GM18507 (cell line): ENCODE measurements at regions not wholly inside any gene's neighbourhood (a gene's known extent, or its start where the extent isn't known, plus 50 kb on each side); places are given as distances from the start of the nearest gene placed in this dataset.
"Not testable (repeated sequence)": the region's sequence is repeated elsewhere in the genome, so short reads cannot be mapped to it uniquely, and the experiment has no call there.

ENCODE experiments used
- DNase-seq: peaks from one replicate; pipeline ENCODE4 v3.0.0; 2011; ENCODE audit warnings: low read depth; ENCODE audit not compliant: insufficient read length; ENCODE audit errors: extremely low spot score
- FAIRE-seq: peaks from 2 replicates; lab custom pipeline; 2011; peaks lifted over from hg19 to GRCh38; lab: Jason Lieb, UNC

DNA sequence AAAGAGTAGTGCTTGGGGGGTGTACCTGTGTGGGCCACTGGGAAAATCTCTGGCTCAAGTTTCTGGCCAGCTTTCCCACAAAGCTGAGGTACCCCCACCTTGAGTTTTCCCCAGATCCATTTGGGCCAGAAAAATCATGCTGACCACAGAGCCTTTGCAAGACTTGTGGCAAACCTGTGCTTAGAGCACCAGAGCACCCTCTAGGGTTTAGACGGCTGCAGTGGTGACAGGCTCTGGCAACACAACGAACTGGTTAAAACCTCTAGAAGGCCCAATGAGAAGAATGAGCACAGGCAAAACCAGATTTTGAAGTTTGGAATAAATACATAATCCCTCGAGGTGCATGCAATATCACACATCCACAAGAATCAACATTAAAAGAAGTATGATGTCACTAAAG is 290.7 kb upstream of the FOLH1 start:
- no peak for DNase-seq
- FAIRE-seq, result no peak

DNA sequence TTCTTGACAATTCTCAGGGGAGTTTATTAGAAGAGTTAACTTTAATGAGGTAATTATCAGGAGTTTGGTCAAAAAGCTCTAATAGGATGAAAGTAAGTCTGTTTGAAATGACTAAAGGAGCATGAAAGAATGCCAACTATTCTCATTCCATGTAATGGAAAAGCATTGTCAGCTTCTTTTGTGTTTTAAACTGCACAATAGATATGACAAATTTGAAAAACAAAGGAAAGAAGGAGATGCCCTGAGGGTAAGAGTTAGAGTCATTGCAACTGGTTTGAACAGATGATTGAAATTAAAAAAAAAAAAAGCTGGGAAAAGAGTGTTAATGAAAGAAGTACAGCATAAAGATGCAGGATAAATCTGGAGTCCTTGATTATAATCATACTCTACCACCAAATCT is 296.8 kb upstream of the FOLH1 start:
- no peak for FAIRE-seq
- DNase-seq, result no peak

DNA sequence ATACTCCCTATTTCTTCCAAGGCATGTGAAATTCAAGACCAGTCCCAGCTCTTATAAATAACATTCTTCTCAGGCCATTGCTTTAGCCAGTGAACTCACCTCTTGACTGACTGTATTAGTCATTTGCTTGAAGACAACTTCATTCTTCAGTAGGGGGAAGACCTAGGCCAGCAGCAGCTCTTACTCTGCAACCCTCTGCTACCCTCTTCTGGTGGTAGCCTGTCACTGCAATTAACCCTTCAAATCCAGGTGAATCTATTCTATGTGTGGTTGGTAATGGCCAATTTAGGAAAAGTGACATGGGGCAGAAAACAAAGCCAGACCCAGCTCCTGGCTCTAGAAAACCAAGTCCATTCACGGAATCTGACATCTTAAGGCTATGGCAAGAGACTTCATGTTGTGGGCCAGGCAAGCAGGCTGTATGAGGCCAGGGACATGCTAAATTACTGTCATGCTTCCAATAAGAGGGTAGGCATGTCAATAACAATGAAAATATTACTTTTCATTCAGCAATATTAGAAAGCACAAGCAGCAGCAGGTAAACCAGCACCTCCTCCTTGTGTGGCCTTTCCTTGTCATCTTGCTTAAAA is 317.9 kb upstream of the FOLH1 start:
- FAIRE-seq, result peak; percentile 91
- DNase-seq, result not testable (repeated sequence)

DNA sequence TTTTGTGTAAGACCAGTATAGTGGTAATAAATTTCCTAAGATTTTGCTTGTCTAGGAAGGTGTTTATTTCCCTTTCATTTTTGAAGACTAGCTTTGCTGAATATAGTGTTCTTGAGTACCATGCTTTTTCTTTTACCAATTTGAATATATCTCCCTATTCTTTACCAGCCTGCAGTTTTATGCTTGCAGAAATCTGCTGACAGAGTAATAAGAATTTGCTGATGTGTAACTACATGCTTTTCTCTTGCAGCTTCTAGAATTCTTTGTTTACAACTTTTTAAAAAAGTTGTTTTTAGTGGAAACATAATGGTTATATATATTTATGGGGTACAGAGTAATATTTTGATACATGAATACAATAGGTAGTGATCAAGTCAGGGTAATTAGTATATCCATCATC is 324.8 kb upstream of the FOLH1 start:
- DNase-seq (no peak), FAIRE-seq (no peak)

DNA sequence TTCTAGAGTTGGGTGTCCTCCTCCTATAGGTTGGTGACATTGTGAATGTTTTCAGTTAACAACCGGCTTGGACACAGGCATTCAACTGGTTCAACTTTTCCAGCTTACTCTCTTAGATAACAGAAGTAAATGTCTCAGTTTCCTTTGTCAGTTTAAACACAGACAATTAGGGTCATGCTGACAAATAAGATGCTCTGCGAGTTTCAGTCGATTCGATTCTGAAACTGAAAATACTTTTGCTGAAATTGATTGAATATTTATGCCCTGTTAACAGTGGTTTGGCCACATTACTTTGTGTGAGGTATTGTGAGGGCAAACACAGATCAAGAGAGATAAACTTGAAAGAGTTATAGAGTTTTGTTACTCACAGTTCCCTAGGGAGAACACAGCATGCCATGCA is 330.5 kb upstream of the FOLH1 start:
- DNase-seq, FAIRE-seq: not testable (repeated sequence)

DNA sequence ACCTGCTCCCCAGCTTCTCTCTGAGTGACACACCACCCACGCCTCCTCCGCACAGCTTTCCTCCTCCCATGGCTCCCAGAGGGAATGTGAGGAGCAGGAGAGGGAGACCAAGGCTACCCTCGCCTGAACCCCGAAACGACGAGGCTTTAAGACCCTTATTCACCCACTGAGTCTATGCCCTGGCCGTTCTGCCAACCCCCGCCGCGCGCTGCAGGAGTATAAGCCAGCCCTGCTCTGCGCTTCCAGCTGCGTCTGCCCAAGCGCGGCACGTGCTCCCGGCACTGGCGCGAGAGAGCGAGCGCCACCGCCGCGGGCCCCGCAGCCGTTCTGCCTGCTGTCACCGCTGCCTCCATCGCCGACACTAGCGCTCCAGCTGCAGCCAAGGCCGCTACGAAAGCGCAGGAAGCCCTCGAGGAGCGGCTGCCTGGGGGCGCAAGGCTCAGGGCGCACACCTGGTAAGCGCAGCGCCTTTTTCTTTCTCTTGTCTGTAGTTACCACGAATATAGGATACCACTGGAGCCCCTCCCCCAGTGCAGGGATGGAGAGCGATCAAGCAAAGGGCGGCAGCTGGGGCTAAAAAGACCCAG is 350.0 kb upstream of the FOLH1 start:
- not testable (repeated sequence) for DNase-seq, FAIRE-seq

DNA sequence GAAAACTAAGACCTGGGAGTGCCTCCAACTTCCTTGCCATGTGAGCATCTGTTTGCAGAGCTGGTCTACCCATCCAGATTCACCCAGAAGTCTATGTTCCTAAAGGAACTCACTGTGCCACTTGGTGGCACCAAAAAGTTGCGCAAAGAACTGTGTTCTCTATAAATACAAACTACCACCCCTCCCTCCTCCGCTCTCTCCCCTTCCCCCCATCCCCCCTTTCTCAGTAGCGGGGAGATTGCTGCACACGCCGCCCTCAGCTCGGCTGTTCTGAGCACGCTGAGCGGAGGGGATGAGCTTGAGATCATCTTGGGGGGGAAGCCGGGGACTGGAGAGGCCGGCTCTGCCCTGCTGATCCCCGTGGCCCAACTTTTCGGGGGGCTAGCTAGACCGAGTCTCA is 352.2 kb upstream of the FOLH1 start:
- FAIRE-seq, DNase-seq: not testable (repeated sequence)

DNA sequence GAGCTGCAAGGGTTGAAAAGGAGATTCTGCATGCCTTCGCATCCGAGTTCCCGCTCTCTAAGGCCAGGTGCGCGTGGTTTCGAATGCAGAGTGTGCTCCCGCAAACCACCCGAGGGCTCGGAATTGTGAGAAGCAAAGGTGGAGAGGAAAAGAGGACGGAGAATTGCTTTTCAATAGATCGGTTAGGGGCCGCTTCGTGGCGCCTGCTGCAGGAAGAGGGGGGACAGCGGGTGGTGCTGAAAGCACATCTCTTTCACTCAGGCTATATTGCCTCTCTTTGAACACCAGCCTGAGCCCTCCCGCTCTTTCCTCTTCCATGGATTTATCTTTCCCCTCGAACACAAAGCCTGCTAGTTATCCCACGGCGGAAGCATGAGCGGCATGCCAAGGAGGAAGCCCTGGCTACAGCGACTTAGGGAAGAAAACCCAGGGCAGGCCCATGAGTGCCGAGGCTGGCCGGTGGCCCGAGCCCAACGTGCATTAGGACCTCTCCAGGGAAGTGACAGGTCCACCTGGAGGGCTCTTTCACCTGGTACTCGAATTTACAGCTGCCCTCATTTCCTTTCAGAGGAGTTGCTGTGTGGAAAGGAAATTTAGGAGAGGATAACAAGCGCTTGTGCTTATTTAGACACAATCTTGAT is 353.0 kb upstream of the FOLH1 start:
- not testable (repeated sequence) for FAIRE-seq, DNase-seq

DNA sequence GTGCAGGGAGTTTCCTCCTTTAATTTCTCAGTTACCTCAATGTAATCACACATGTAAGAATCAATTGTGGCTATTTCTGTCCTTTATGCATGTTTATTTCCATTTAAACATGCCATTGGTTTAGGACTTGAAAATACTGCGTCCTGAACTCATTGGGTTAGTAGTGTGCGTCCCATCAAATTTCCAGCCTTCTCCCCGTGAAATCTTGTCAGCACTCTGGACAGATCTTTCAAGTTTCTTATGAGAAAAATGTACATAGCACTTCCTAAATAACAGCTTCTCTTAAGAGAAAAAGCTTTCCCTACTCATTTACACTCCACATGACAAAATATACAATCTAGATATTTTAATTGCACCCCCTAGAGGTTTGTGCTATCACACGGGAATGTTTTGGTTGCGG is 353.9 kb upstream of the FOLH1 start:
- DNase-seq, result not testable (repeated sequence)

DNA sequence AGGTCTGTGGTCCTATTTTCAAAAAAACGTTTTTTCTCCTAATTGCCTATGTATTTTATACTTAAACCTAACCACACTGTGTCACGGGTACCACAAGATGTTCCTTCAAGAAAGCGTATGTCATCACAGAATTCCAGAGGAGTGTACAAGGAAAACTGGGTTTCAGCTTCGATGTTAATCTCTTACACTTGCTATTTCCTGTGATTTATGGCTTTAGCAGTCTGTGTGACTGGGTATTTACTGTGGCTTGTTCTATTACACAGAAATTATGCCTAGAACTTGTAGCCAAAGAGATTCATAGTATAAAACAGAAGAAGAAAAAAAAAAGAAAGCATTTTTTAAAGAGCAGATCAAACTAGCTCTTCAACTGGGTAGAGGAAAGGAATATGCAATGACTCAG is 371.1 kb upstream of the FOLH1 start:
- not testable (repeated sequence) for DNase-seq, FAIRE-seq

More for the DNA sequence above, 353.9 kb upstream of the FOLH1 start:
- not testable (repeated sequence) for FAIRE-seq

DNA sequence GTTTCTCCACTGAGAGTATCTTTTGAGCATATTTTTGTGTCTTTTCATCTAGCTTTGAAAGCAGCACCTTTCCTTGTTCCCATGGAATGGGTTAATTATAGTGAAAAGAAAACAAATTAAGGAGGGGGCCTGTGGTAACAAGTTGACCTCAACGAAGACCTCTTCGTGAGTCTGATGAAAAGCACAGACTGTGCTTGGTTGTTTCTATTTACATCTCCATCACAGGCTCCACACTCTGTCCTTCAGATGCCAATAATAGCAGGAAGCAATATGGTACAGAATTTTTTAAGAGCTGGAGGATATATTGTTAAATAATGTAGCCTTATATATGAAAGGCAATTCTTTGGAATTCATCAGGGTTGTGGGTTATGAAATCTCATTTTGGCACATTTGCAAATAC is 366.7 kb upstream of the OR4C13 start:
- DNase-seq, result not testable (repeated sequence)
- peak; percentile 63 for FAIRE-seq

DNA sequence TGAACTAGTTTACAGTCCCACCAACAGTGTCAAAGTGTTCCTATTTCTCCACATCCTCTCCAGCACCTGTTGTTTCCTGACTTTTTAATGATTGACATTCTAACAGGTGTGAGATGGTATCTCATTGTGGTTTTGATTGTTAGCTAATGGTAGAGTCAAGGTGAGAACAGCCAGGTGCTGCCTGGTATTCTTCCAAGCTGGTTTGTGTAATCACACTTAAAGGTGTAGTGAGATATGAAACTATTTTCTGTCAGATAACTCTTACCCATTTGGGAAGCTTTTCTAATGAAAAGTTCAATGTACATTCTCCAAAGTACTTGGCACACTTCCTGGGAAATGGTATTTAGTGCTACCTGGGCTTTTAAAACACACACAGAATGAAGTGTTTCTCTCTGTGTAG is 343.3 kb upstream of the OR4C13 start:
- not testable (repeated sequence) for DNase-seq, FAIRE-seq

DNA sequence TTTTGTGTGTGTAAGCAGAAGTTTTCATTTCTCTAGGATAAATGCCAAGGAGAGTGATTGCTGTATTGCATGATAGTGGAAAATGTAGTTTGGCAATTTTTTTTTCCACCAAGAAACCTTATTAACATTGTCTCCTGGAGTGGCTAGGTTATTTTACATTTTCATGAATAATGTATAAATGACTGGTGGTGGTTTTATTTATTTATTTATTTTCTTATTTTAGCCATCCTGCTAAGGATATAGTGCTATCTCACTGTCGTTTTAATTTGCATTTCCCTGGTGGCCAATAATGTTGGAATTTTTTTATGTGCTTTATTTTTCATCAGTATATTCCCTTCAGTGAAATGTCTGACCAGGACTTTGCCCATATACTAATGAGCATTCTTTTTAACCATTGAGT is 328.3 kb upstream of the OR4C13 start:
- not testable (repeated sequence) for FAIRE-seq, DNase-seq

DNA sequence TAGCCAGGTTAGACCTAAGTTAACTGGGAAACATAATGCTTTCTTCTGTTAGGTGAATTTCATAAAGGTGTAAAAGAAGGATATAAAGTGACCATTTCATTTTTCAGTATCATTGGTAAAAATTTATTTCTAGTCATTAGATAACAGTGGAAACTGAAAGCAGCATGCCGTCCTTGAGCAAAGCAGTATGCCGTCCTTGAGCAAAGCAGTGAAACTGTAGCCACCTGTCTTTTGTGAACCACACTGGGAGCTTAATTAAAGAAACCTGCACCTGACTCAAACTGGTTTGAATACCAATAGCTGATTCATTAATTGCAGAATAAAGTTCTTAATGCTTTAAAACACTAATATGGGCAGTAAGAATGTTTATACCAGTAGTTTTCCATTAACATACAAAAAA is 281.5 kb upstream of the OR4C13 start:
- not testable (repeated sequence) for DNase-seq, FAIRE-seq

DNA sequence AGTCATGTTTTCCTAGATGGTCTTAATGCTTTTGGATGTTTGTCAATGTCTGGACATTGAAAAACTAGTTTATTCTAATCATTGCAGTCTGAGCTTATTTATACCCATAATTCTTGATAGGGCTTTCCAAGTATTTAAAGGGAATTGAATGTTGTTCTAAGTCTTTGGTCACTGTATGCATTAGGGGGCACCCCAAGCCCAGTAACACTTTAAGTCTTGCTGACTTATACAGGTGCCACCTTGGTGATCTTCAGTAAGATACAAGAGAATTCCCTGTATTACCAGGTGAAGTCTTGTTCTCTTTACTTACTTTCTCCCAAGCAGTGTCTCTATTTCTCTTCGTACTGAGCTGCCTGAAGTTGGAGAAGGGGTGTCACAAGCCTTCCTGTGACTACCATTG is 250.1 kb upstream of the OR4C13 start:
- FAIRE-seq, DNase-seq: not testable (repeated sequence)

DNA sequence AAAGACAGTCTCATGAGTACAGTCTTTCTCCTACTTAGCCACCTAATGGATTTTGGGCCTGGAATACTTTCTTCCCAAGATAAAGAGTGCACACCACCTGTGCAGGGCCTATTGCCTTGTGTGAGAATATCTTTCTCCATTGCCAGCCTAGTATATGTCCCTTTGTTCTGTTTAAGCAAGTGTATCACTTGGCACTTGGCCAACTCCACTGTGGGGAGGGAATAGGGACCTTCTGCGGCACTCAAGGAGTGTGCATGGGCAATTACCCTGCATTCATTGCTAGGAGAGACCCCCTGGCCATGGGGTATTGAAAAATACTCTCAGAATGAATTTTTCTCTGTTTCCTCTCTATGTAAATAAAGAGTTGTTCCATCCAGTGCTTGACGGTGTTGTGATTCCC is 201.7 kb upstream of the OR4C13 start:
- not testable (repeated sequence) for DNase-seq, FAIRE-seq

DNA sequence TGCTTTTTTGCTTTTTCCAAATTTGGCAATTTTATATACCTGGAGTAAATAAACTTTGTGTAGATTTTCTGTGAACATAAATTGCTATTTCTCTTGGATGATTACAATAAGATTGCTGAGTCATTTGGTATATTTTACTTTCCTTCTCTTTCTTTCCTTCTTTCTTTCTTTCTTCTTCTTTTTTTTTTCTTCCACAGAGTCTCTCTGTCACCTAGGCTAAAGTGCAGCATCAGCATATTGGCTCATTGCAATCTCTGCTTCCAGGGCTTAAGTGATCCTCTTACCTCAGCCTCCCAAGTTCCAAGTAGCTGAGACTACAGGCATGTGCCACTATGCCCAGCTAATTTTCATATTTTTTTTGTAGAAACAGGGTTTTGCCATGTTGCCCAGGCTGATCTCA is 201.2 kb upstream of the OR4C13 start:
- DNase-seq, FAIRE-seq: not testable (repeated sequence)

DNA sequence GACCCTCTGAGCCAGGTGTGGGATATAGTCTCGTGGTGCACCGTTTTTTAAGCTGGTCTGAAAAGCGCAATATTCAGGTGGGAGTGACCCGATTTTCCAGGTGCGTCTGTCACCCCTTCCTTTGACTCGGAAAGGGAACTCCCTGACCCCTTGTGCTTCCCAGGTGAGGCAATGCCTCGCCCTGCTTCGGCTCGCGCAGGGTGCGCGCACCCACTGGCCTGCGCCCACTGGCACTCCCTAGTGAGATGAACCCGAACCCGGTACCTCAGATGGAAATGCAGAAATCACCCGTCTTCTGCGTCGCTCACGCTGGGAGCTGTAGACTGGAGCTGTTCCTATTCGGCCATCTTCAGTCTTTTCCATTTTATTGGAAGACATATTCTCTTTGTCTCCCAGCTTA is 171.4 kb upstream of the OR4C13 start:
- not testable (repeated sequence) for DNase-seq, FAIRE-seq

DNA sequence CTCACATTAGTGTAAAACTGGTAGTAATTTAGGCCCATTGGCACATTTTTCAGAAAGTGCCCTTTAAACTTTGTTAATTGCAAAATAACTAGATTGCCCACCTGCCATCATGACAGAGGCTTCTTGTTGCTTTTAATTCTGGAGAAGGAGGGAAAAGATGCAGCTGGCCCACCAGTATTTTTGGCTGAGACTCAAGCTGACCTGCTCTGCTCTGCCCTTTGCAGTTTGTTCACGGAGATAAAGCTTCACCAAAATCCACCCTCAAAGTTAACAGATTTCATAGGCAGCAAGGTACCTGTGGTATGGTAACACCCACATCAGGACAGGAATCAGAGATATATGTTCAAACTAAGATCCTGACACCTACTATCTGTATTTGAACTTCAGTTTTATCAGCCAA is 170.2 kb upstream of the OR4C13 start:
- not testable (repeated sequence) for DNase-seq, FAIRE-seq

DNA sequence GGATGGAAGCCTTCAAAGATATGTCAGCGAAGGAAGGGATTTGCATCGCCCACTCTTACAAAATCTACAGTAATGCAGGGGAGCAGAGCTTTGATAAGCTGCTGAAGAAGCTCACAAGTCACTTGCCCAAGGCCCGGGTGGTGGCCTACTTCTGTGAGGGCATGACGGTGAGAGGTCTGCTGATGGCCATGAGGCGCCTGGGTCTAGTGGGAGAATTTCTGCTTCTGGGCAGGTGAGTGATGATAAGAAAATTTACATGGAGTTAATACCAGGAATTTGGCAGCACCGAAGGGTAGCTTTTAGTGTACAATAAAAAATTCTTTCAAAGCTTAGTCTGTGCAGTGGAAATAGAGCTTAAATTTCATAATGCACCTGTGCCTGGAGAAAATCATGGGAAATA is 168.3 kb upstream of the OR4C13 start:
- FAIRE-seq, DNase-seq: not testable (repeated sequence)

DNA sequence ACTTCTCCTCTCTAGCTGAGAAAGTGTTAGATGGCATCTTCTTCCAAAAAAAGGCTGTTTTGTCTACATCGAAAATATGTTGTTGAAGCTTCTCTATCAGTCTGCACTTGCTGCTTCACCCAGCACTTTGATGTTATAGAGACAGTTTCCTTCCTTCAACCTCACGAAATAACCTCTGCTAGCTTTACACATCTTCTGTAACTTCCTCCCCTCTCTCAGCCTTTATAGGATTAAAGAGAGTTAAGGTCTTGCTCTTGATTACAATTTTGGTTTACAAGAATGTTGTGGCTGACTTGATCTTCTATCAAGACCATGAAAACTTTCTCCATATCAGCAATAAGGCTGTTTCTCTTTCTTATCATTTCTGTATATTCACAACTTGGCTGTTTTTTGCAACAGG is 162.4 kb upstream of the OR4C13 start:
- DNase-seq, FAIRE-seq: not testable (repeated sequence)
